NOMO-1 (cell line): ENCODE measurements at regions not wholly inside any gene's neighbourhood (a gene's known extent, or its start where the extent isn't known, plus 50 kb on each side); places are given as distances from the start of the nearest gene placed in this dataset.
A peak's percentile ranks its signal among the peaks of the same experiment; 100 is the strongest.
"Not testable (repeated sequence)": the region's sequence is repeated elsewhere in the genome, so short reads cannot be mapped to it uniquely, and the experiment has no call there.

Experiments
- DNase-seq, 2 experiments: peaks; one replicate each; lab custom pipeline; 2025; ENCODE audit not compliant: unreplicated experiment in 2 of 2; lab: John Stamatoyannopoulos, UW

DNA sequence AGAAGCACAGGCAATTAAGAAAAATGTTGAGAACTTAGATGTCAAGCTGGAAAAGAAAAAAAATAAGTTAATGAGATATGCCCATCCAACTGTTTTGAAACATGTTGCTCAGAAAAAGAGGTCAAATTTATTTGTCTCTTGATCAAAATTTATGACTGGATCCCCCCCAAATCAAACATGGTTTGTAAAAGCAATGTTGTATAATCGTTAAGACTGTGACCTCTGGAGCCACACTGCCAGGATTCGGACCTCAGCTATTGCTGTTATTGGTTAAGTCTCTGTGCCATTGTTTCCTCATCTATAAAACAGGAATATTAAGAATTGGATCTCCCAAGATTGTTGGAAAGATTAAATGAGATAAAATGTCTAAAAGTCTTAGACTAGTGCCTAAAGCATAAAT is 51.9 kb upstream of the LRRK2 start:
- no peak for DNase-seq

DNA sequence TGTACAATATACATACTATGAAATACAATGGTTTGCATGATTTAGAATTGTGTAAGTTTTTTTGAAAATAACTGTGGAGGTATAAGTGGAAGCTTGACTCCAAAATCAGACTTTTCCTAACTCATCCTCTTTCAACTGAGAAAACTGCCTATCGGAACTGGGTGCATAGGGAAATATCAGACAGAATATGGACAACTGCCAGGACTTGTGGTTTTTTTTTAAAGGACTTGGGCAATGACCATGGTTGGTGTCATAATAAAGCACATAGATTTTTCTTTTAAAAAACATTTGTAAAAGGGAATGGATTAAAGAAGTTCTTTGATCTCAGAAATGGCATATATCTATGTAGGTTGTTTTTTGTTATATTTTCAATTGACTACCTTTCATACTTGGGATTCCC is 53.3 kb upstream of the LRRK2 start:
- DNase-seq = peak; percentile 36 to 61

DNA sequence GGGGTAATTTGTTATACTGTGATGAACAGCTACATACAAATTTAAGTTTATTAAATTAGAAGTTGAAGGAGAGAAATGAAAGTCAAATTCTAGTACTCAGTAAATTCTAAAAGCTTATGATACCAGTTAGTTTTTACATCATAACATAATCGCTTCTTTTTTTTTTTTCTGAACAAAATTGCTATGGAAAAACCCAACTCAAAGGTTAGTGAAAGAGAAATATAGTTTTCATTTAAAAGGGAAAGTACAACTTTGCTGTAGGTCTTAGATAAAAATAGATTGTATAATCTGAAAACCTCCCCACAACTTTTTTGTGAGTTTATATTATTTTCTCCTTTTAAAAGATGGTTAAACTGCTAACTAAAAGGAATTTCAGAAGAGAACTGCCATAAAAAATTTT is 53.7 kb upstream of the LRRK2 start:
- no peak for DNase-seq

GRCh38 chr12:40170593-40170992 is 54.2 kb upstream of the LRRK2 start:
- no peak for DNase-seq

DNA sequence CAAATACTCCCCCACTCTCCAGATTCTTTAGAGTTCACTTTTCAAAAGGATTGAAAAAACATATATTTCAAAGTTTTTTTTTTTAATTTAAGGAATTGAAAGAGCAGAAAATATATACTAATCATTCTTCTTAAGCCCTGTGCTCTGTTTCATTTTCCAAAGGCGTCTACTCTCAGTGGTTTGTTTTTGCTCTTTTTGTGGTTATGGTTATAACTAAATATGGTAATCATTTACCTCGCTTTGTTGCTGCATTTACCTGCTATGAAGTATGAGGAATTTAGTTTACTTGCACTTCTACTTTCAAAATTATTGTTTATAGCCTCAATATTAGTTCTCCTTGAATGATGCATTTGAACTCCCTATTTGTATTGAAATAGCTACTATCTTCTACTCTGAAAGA is 55.9 kb upstream of the LRRK2 start:
- DNase-seq = no peak

DNA sequence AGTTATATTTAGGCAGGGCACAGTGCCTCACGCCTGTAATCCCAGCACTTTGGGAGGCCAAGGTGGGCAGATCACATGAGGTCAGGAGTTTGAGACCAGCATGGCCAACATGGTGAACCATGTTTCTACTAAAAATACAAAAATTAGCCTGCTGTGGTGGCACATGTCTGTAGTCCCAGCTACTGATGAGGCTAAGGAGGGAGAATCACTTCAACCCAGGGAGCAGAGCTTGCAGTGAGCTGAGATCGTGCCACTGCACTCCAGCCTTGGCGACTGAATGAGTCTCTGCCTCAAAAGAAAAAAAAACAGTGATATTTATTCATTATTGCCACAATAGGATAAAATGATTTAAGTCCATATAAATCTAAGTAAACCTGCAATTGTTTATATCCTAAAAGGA is 56.4 kb upstream of the LRRK2 start:
- not testable (repeated sequence) for DNase-seq

- DNase-seq = peak in 1 of 2 experiments; percentile 20
These were observed 56.8 kb upstream of the LRRK2 start for GRCh38 chr12:40168001-40168400.

DNA sequence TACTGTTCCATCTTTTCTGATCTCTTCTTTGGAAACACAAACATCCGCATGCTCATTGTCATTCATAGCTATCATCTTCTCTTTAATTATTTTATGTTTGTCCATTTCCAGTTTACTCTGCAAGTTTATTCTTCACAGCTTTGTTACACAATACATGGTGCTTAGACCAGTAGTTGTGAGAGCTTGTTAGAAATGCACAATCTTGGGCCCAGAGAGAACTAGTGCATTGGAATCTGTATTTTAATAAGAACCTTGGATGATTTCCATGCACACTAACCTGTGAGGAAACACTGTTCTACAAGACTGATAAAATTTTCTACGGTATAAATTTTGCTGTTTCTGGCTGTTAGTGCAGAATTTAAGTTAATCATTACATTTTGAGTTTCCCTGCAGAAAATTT is 59.3 kb upstream of the SLC2A13 start:
- DNase-seq = no peak

DNA sequence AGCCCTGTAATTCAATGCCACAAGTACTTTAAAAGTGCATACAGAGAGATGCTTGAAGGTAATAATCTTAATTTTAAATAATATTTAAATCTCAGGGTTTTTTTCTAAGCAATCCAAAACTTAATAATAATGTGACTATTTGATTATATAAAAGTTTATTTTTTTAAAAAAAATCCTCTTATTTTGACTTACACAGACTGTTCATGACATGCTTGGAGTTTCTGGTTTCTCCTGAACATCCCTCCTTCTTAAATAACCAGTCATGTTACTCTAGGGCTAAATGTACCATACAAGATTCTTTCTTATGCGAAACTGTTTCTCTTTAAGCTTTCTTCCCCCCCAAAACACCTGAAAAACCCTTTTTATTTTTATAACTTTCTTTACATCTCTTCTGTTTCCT is 58.2 kb upstream of the SLC2A13 start:
- no peak for DNase-seq

- no peak for DNase-seq
These were observed 56.2 kb upstream of the SLC2A13 start for GRCh38 chr12:40162033-40162432.

GRCh38 chr12:40158592-40159111 is 52.8 kb upstream of the SLC2A13 start:
- DNase-seq = peak; percentile 66 to 92

DNA sequence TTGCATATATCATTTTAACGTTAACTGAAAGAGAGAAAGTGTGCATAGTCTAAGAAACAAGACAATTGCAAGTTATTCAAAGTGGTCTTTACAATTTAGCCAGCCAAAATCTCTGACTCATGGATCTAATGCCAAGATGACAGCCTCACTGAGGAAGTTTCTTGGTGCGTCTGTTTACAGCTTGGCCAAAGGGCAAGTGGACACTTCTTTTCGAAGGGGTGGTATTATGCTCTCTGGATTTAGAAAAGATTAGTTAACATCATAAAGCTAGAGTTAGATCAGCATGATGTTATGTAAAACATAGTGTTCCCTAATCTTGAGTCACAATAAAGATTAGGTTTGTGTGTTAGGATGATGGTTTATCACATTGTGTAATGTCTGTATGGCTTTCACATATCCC is 51.5 kb upstream of the SLC2A13 start:
- no peak for DNase-seq

DNA sequence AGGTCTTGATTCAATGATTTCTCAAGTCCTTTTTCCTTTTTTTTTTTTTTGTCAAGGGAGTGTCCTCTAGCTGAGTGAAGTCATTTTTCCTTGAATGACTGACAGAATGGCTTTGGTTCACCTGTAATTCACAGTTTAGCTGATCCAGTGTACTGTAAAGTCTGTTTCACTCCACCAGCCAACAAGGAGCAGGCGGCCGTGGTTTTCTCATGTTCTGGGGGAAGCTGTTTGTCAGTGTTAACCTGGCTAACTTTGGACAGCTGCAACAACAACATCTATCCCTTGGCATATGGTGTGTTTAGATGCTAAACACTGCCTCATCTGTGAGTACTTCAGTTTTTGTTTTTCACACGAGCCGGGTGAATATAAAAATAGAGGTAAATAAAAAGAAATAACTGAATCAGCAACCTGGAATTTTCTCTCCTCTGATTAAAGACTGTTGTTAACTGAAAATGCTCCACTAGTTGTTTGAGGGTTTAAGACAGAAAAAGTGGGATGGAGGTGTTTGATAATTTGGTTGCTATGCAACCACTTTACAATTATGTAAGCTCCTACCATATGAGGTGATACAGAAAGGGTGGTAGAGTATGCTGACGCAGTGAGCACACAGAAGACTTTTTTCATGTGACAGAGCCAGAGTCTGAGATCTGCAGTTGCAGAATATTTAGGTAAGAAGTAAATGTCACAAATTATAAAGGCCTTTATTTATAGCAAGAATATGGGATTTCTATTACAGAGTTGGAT is 50.3 kb upstream of the SLC2A13 start:
- DNase-seq = no peak
